ENCODE measurements at regions not wholly inside any gene's neighbourhood (a gene's known extent, or its start where the extent isn't known, plus 50 kb on each side); places are given as distances from the start of the nearest gene placed in this dataset.

GRCh38 chr18:41155910-41156851, 798.9 kb upstream of the PIK3C3 start:
- DNase-seq (ENCODE audit: low read depth), result no peak
- no peak overlapping the region for H3K4me3 ChIP-seq (ENCODE audit: low read depth, low read length)
- TF ChIP-seq POLR2A (IDR thresholded peaks at IDR 0.05; ENCODE audit: extremely low read depth, insufficient read length) (no peak), CTCF (IDR thresholded peaks at IDR 0.05; ENCODE audit: low read depth, low read length) (no peak), MAX (IDR thresholded peaks at IDR 0.05; ENCODE audit: low read depth, low read length) (no peak), MYC (IDR thresholded peaks at IDR 0.05; ENCODE audit: low read depth, low read length) (no peak)

GRCh38 chr18:41155025-41155424, 800.0 kb upstream of the PIK3C3 start:
- no peak for TF ChIP-seq MYC (IDR thresholded peaks at IDR 0.05; ENCODE audit: low read depth, low read length)
- TF ChIP-seq MAX (IDR thresholded peaks at IDR 0.05; ENCODE audit: low read depth, low read length), result no peak
- TF ChIP-seq CTCF (IDR thresholded peaks at IDR 0.05; ENCODE audit: low read depth, low read length), result no peak
- no peak for TF ChIP-seq POLR2A (IDR thresholded peaks at IDR 0.05; ENCODE audit: extremely low read depth, insufficient read length)

GRCh38 chr18:41153871-41154270, 801.2 kb upstream of the PIK3C3 start:
- TF ChIP-seq POLR2A (IDR thresholded peaks at IDR 0.05; ENCODE audit: extremely low read depth, insufficient read length) (no peak), MYC (IDR thresholded peaks at IDR 0.05; ENCODE audit: low read depth, low read length) (no peak), CTCF (IDR thresholded peaks at IDR 0.05; ENCODE audit: low read depth, low read length) (no peak), MAX (IDR thresholded peaks at IDR 0.05; ENCODE audit: low read depth, low read length) (no peak)
- no peak for DNase-seq (ENCODE audit: low read depth)

More at GRCh38 chr18:41155025-41155424, 800.0 kb upstream of the PIK3C3 start:
- no peak overlapping the region for H3K4me3 ChIP-seq (ENCODE audit: low read depth, low read length)
- no peak for DNase-seq (ENCODE audit: low read depth)

GRCh38 chr18:41150316-41150715, 804.7 kb upstream of the PIK3C3 start:
- DNase-seq (ENCODE audit: low read depth), result no peak
- TF ChIP-seq MYC (IDR thresholded peaks at IDR 0.05; ENCODE audit: low read depth, low read length) (no peak), MAX (IDR thresholded peaks at IDR 0.05; ENCODE audit: low read depth, low read length) (no peak), CTCF (IDR thresholded peaks at IDR 0.05; ENCODE audit: low read depth, low read length) (no peak), POLR2A (IDR thresholded peaks at IDR 0.05; ENCODE audit: extremely low read depth, insufficient read length) (no peak)
- no peak overlapping the region for H3K4me3 ChIP-seq (ENCODE audit: low read depth, low read length)

More at GRCh38 chr18:41153871-41154270, 801.2 kb upstream of the PIK3C3 start:
- H3K4me3 ChIP-seq (ENCODE audit: low read depth, low read length), result no peak overlapping the region

- no peak overlapping the region for H3K4me3 ChIP-seq (ENCODE audit: low read depth, low read length)
Observed at GRCh38 chr18:41146301-41146700, 808.7 kb upstream of the PIK3C3 start.

More at GRCh38 chr18:41146301-41146700, 808.7 kb upstream of the PIK3C3 start:
- no peak for TF ChIP-seq POLR2A (IDR thresholded peaks at IDR 0.05; ENCODE audit: extremely low read depth, insufficient read length)
- TF ChIP-seq CTCF (IDR thresholded peaks at IDR 0.05; ENCODE audit: low read depth, low read length), result no peak
- TF ChIP-seq MYC (IDR thresholded peaks at IDR 0.05; ENCODE audit: low read depth, low read length), result no peak
- no peak for TF ChIP-seq MAX (IDR thresholded peaks at IDR 0.05; ENCODE audit: low read depth, low read length)
- DNase-seq (ENCODE audit: low read depth), result no peak
